ENCODE measurements at regions not wholly inside any gene's neighbourhood (a gene's known extent, or its start where the extent isn't known, plus 50 kb on each side); places are given as distances from the start of the nearest gene placed in this dataset.

DNA sequence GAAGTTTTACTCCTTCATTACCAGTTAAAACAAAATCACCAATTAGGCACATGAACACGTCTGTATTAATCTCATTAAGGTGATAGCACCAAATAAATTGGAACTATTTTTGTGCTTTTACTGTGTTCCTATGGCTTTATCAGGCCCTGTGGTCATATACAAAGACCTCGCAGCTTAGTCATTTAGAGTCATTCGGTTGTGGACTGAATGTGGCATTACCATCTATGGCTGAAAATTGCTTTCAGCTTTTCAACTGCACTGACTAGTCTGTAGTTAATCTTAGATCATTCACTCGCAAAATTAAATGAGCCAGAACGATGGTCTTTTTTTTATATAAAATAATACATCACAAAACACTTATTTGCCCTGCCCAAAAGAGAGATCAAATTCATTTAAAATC, 601.7 kb downstream of the NR4A2 start:
- intact Hi-C loops (cut with DNase I), result no loop called here
- no peak for DNase-seq (ENCODE audit: low spot score)

DNA sequence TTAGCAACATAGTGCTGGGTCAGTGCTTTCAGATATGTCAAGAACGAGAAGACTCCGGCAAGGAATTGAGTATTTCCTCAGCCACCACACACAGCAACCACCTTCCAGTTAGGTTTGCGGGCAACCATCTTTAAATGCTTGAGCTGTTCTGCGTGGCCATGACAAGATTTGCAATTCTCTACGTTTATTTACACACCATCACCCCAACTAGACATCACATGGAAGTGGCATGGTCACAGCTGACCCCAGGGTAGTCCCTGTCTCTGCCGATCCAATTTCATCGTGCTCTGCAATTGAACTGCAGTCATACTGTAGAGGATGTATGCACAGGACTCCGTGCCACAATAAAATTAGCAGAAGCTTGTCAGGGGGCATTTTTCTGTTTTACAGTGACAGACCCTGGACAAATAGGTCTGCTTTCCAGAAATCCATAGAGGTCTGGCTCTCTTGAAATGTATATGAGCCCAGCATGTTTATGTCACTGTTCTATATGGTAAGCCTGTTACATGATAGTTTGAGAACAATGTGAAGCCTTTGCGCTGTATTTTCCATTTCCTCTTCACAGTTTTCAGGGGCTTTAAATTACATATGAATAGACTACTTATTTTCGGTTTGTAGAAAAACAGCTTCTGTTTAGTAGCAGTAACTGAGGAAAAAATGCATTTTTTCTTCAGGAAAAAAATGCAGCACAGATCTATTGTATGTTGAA, 605.2 kb downstream of the NR4A2 start:
- intact Hi-C loops (cut with DNase I), result no loop called here
- no peak for DNase-seq (ENCODE audit: low spot score)

DNA sequence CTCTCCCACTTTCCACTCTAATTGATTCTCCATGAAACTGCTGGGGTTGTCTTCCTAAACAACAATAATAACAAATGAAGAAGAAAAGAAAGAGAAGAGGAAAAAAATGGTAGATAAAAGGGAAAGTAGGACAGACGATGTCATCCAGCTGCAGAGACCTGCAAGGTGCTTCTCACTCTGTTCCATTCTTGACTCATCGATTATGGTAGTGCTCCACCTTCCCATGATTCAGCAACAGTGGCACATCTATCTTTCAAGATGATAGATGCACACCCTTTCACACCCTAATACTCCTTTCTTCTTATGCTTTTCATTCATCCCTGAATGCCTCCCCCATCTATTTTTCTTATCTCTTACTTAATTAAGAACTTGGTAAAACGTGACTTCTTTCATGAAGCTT, 610.2 kb downstream of the NR4A2 start:
- DNase-seq (ENCODE audit: low spot score), result no peak
- intact Hi-C loops (cut with DNase I), result no loop called here

DNA sequence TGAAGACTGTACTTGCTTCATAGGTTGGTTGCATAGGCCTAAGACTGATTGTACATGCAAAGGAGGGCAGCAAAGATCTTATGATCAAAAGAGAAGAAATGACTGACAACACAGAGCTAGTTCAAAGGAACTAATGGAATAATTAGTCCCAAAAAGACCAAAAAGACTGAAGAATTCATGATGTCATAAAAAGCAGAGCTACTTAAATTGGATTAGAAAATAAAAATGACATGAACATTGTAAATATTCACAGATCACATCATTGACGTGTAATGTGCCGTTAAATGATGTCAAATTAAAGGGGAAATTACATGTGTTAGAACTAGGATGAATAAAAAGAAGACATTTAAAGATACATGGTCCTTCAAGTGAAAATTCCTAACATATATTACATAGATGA, 616.8 kb downstream of the NR4A2 start:
- intact Hi-C loops (cut with DNase I), result no loop called here
- no peak for DNase-seq (ENCODE audit: low spot score)

DNA sequence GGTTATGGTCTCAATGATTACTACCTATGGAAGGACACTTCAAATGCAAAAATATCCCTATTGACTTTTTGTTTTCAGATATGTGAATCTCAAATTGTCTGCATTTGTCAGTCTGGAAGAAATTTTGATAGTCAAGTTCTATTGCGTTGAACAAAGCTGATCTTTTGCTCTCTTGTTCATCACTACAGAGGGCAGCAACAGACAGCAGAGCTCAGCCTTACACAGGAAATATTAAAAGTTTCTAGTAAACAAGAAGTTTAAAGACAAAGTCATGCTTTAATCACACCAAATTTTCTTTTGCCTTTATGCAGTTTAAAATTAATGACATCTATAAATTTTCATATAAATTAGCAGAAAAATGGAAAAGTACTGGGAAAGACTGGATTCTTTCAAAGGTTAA, 617.5 kb downstream of the NR4A2 start:
- DNase-seq (ENCODE audit: low spot score), result no peak
- intact Hi-C loops (cut with DNase I), result no loop called here

DNA sequence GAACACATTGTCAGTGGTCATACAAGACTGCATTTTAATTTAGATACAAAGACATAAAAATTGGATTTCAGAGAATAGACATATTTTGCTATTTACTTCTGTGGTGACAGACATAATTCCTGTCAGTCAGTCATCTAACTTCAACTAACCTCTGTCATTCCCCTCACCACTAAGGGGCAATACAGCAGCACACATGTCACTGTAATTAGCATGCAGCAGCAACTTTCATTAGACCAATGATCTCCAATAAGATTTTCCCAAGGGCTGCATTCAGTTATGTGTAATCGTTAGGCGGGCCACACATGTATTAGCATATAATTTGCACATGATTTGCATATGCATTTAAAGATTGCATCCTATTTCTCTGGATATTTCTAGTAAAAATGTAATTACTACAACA, 624.5 kb downstream of the NR4A2 start:
- intact Hi-C loops (cut with DNase I), result no loop called here
- DNase-seq (ENCODE audit: low spot score), result no peak

DNA sequence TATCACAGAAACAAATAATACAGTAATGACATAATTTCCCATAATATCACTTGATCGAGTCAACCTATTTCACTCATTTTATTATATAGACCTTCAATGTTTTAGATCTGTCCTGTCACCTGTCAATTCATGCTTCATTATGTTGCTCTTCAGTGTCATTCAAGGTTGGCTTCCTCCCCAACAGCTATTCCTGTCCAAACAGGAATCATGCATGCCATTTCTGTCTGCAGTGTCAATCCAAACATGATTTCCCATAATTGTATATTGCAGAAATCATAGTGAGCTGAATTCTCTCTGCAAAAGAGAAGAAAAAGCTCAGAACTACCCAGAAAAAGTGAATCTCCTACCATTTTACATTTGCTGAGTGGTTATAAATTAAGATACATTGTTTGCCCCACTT, 628.6 kb downstream of the NR4A2 start:
- no peak for DNase-seq (ENCODE audit: low spot score)
- intact Hi-C loops (cut with DNase I), result no loop called here

DNA sequence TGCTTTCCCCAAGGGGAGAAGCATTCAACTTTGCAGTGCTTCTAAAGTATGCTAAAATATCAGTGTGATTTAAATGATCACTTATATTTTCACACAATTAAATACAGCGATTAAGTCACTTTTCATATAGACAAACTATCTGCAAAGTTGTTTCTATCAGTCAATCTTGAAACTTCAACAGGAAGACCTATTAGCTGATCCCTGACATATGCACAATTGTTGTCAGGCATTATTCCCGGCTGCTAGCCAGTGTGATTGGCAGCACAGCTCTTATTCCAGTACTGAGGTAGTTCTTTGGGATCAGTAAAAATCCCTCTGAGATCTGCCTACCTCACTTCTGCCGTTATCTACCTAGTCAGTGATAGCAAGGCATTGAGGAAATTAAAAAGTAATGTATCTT, 629.5 kb downstream of the NR4A2 start:
- DNase-seq (ENCODE audit: low spot score), result no peak
- intact Hi-C loops (cut with DNase I), result no loop called here

DNA sequence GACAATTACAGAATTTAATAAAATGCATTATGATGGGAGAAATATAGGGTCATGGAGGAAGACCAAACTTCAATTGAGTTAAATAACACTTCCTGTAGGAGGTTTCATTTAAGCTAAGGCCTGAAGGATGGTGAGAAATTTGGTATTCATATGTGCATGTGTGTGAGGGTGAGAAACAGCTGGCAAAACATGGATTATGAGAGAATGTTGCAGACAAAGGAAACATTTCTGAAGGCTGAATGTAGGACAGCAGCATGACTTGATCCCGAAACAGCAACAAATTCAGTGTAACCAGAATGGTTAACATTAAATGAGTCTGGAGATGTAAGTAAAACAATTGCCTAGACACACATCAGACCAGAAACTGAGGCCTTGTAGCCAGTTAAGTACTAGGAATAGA, 630.8 kb downstream of the NR4A2 start:
- DNase-seq (ENCODE audit: low spot score), result no peak
- intact Hi-C loops (cut with DNase I), result no loop called here

DNA sequence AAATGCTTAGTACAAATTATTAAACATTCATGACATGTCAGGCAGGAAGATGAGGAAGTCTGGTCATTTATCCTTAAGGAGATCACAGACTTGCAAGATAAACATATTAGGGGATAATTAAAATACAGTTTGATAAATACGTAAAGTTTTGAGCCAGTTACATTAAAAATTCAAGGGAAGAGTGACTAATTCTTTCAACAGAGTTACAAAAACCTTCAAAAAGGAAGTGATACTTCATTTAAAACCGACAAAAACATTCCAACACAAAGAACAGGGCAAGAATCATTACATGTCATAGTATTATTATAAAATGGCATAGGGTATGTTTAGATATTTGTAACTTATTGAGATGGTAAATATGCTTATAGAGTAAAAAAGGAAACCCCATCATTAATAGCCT, 636.0 kb downstream of the NR4A2 start:
- intact Hi-C loops (cut with DNase I), result no loop called here
- no peak for DNase-seq (ENCODE audit: low spot score)

DNA sequence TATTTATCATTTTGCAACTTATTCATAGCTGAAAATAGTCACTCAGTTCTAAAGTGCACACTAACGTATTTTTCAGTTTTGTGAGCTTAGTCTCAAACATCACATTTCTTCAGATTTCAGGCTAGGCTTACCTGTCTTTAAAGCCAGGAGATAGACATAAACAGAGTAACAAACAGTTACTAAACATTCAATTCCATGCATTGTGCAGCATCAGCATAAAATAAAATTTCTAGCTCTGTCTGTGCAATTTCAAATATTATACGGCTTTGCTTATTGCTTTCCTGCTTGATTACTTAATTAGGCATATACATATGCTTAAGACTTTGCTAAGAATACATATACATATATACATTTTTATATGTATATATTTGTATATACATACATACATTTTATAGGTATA, 637.0 kb downstream of the NR4A2 start:
- DNase-seq (ENCODE audit: low spot score), result no peak
- intact Hi-C loops (cut with DNase I), result no loop called here

DNA sequence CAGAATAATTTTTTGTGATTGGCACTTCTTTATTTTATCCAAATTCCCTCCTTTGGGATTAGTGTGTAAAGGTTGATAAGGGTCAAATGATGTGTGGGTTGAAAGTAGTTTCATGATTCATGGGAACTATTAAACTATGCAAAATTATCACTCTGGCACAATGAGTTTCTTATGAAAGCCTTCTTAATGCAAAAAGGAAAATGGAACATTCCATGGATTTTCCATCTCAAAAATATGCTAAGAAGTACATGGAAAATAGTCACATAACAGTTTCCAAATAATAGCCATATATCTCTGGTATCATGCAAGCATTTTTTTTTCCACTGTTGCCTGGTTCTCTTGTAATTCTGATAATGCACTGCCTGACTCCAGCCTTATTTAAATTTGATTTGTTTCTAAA, 639.7 kb downstream of the NR4A2 start:
- intact Hi-C loops (cut with DNase I), result no loop called here
- DNase-seq (ENCODE audit: low spot score), result no peak

DNA sequence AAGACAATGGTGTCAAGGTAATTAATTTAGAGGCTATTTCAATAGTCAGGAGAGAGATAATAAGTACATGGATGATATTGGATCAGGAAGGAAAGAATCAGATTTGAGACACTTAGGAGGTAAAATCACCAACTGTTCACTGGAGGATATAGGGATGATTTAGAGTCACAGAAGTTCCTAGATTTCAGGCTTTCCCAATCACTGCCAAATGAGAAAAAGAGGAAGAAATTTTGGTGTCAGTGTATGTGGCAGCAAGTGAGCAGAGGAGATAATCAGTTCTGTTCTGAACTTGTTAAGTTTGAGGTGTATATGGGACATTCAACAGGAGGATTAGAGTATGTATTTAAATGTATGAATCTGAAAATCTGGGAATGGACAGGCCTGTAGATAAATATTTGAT, 640.4 kb downstream of the NR4A2 start:
- DNase-seq (ENCODE audit: low spot score), result no peak
- intact Hi-C loops (cut with DNase I), result no loop called here

DNA sequence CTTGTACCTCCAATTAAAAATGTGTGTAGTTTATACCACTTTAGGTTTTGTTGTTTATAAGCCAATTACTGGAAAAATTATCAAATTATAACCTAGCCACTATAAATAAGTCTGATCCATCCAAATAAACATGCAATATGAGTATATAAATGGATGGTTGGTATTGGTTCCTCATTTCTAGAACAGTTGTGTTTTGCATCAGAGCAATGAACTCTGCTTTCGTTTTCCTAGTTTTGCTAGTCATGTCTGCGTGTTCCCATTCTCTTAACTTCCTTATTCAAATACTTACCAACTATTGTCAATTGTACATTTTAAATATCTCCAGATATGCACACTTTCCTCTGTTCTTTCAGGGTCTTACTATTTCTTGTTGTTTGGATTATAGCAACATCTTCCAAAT, 641.7 kb downstream of the NR4A2 start:
- no peak for DNase-seq (ENCODE audit: low spot score)
- intact Hi-C loops (cut with DNase I), result no loop called here

DNA sequence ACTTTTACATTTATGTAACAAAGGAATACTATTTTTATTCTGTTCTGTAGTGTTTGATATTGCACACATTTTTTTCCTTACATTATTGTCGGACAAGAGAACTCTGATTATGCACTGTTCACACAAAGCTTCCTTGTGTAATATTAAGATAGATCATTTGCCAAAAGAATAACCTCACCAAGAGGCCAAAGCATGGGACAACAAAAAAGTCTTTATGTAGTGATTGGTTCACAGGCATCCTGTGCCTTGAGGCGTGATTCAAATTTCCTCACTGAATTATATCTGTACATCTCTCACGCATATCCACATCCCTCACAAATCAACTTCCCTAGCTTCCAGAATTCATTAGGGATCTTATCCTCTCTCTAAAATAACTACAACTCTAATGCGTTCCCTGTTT, 642.7 kb downstream of the NR4A2 start:
- intact Hi-C loops (cut with DNase I), result no loop called here
- DNase-seq (ENCODE audit: low spot score), result no peak

DNA sequence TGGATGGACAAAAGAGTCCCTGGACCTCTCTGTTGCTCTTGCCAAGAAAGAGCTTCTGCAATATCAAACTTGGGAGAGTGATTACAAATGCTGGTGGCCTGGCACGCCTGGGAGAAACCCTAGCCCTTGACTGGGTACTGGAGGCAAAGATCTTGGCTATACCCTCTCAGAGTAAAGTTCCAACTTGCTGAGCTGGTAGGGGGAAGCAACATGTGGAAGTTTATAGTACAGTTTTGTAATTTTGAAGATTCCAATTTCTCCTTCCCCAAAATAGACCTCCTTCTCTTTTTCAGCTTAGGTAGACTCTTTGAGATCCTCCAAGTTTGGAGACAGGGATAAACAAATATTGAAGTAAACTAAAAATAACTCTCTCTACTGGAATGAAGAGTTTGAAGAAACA, 645.3 kb downstream of the NR4A2 start:
- intact Hi-C loops (cut with DNase I), result no loop called here
- DNase-seq (ENCODE audit: low spot score), result peak; percentile 55

DNA sequence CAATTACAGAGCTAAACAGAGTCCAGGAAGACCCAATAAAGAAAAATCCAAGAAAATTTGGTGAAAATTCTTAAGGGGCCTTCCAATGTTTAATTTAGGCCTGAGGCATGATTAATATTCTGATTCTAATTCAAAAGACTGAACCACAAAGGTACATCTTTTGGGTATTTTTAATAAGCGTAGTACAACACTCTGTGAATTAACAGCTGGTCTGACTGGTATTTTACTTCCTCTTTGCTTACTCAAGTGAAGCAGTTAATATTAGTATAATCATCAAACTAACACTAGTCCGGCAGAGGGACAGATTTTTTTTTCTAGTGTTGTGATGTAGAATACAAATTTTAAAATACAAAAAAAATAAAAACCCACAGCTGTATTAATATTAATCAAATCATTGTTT, 652.9 kb downstream of the NR4A2 start:
- intact Hi-C loops (cut with DNase I), result no loop called here
- DNase-seq (ENCODE audit: low spot score), result no peak

DNA sequence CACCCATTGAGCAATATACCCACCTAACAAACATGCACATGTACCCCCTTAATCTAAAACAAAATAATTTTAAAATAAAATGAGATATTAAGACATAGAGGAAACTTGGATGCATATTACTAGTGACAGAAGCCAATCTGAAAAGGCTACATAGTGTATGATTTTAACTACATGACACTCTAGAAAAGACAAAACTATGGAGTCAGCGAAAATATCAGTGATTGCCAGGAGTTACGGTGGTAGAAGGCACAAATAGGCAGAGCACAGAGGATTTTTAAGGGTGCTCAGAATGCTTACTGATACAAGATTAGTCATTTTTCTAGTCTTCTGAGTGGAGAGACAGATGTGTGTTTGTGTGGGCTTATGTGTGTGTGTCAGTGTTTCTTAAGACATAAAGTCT, 656.6 kb downstream of the NR4A2 start:
- intact Hi-C loops (cut with DNase I), result no loop called here
- DNase-seq (ENCODE audit: low spot score), result no peak

DNA sequence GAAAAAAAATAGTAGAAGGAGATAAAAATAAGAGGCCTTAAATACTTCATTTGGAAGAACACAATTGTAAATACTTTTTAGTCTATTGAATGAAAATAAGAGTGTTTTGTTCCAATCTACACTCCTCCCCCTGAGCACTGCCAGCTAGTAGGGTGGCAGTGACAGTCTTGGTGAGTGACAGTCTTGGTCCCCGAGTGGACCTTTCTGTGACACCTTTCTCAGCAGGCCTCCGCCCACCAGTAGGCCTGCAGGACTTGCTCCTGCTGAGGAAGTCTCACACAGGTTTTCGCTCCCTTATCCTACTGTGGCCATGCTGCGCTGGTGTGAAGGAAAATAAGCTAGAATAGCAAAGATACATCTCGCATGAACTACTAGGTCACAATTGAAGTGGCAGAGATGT, 666.8 kb downstream of the NR4A2 start:
- no peak for DNase-seq (ENCODE audit: low spot score)
- intact Hi-C loops (cut with DNase I), result no loop called here

DNA sequence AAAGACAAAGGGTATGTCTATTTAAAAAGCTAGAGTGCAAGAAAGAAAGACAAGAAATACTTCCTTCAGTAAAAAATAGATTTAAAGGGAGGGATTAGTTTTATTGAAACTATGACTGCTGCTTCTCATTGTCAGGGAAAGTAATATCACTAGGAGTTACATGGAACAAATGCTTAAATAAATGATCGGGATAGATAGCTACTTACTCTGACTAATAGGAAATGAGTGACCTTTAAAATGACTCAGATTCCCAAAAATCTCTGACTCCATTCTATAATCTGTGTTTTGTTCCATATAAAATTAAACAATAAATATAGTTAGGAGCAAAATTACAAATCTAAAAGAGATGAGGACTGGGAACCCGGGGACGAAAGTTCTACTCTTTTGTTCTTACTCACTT, 669.3 kb downstream of the NR4A2 start:
- intact Hi-C loops (cut with DNase I), result no loop called here
- no peak for DNase-seq (ENCODE audit: low spot score)

DNA sequence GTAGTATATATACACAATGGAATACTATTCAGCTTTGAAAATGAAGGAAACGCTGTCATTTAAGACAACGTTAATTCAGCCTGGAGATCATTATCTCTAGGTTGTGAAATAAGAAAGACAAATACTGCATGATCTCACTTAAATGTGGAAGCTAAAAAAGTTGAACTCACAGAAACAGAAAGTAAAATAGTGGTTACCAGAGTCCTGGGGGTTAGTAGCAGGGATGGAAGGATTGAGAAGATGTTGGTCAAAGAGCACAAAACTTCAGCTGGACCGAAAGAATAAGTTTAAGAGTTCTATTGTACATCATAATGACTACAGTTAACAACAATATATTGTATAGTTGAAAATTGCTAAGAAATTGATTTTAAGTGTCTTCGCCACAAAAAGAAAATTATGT, 670.3 kb downstream of the NR4A2 start:
- intact Hi-C loops (cut with DNase I), result no loop called here

DNA sequence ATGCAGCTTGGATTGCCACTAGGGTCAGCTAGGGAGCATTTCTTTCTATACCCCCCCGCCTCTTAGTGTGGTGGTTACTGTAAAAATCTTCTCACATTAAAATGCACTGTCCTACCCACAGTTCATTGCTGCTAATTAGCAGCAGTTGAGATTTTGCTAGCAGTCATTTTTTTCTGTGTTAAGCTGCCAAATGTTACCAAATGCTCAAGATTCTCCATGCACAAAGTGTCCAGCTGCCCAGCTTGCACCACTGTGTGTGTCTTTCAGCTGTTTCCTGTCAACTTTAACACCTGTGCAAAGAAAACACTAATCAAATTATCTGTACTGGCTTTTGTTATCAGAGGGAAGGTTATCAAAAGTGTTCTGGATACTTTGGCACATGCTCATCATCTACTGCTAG, 679.3 kb downstream of the NR4A2 start:
- DNase-seq (ENCODE audit: low spot score), result no peak
- intact Hi-C loops (cut with DNase I), result no loop called here

More for the DNA sequence above, 670.3 kb downstream of the NR4A2 start:
- DNase-seq (ENCODE audit: low spot score), result no peak

Measured in posterior vena cava (tissue), 2 donors.